Astrocyte of the spinal cord (primary cell): ENCODE measurements at regions not wholly inside any gene's neighbourhood (a gene's known extent, or its start where the extent isn't known, plus 50 kb on each side); places are given as distances from the start of the nearest gene placed in this dataset.

ENCODE experiments used
- DNase-seq: peaks from one replicate; pipeline ENCODE4 v3.0.0; 2011; ENCODE audit warnings: low read depth, low spot score
- H3K4me3 ChIP-seq: 2 replicates; pipeline ENCODE4 v1.5.1; 2011; ENCODE audit warnings: low read depth, mild to moderate bottlenecking, low read length, moderate library complexity
- CTCF ChIP-seq: IDR thresholded peaks from 2 replicates; pipeline ENCODE4 v1.5.1; 2012; ENCODE audit warnings: low read depth, mild to moderate bottlenecking, low read length, inconsistent platforms
- in situ Hi-C: cut with HindIII; loops from 2 replicates; pipeline ENCODE4 v1.10.0; 2017; ENCODE audit warnings: low sequenced_read_pairs

GRCh38 chr1:37162059-37162458, 127.7 kb upstream of the GRIK3 start:
- H3K4me3 ChIP-seq = no peak overlapping the region
- no peak for DNase-seq
- in situ Hi-C loops = no loop called here
- TF ChIP-seq CTCF = no peak

GRCh38 chr1:37166005-37166404, 131.7 kb upstream of the GRIK3 start:
- in situ Hi-C loops = no loop called here
- no peak for TF ChIP-seq CTCF
- no peak for DNase-seq
- no peak overlapping the region for H3K4me3 ChIP-seq

- TF ChIP-seq CTCF = no peak
- DNase-seq = no peak
- no peak overlapping the region for H3K4me3 ChIP-seq
- in situ Hi-C loops = no loop called here
These were observed 133.2 kb upstream of the GRIK3 start for GRCh38 chr1:37167479-37167878.

GRCh38 chr1:37169241-37169640, 134.9 kb upstream of the GRIK3 start:
- in situ Hi-C loops = no loop called here
- no peak for TF ChIP-seq CTCF
- no peak for DNase-seq
- no peak overlapping the region for H3K4me3 ChIP-seq

- H3K4me3 ChIP-seq = no peak overlapping the region
- TF ChIP-seq CTCF = no peak
- no peak for DNase-seq
- in situ Hi-C loops = no loop called here
These were observed 135.5 kb upstream of the GRIK3 start for GRCh38 chr1:37169743-37170275.

- no peak for TF ChIP-seq CTCF
- H3K4me3 ChIP-seq = no peak overlapping the region
- in situ Hi-C loops = no loop called here
- no peak for DNase-seq
These were observed 137.4 kb upstream of the GRIK3 start for GRCh38 chr1:37171691-37172090.

- TF ChIP-seq CTCF = no peak
- no peak for DNase-seq
- no peak overlapping the region for H3K4me3 ChIP-seq
- in situ Hi-C loops = no loop called here
These were observed 140.0 kb upstream of the GRIK3 start for GRCh38 chr1:37174341-37174740.
